SK-N-MC (cell line): ENCODE measurements at regions not wholly inside any gene's neighbourhood (a gene's known extent, or its start where the extent isn't known, plus 50 kb on each side); places are given as distances from the start of the nearest gene placed in this dataset.

Experiments used
- EZH2 ChIP-seq: fragments of 200-600 bp; sonication (generic); IDR thresholded peaks from one replicate; pipeline ENCODE4 v1.6.1; 2017; ENCODE audit warnings: antibody characterized with exemption
- POLR2AphosphoS5 ChIP-seq: IDR thresholded peaks from 2 replicates; pipeline ENCODE4 v1.6.1; 2012; ENCODE audit warnings: mild to moderate bottlenecking, low read depth, low read length, borderline replicate concordance

DNA sequence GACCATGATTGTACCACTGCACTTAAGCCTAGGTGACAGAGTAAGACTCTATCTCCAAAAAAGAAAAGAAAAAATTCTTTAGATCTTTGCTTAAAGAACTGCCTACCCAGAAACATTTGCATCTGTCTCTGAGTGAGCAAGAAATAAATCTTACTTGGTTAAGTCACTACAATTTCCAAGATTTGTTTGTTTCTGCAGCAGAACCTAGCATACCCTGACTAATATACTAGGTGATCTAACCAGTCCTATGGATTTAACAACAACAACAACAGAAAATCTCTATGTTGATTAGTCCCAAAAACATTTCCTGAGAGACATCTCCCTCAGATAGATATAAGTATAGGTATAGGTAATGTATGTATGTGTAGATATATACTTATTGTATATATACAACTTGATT lies 549.3 kb upstream of the PSMD7 start:
- TF ChIP-seq POLR2AphosphoS5 (no peak), EZH2 (no peak)
